SK-N-SH treated with all-trans-retinoic acid at 6 μM for 48 hours (cell line): ENCODE measurements at regions not wholly inside any gene's neighbourhood (a gene's known extent, or its start where the extent isn't known, plus 50 kb on each side); places are given as distances from the start of the nearest gene placed in this dataset.

Experiments
- CREB5 ChIP-seq: fragments of 250-450 bp; sonication (Bioruptor Pico); IDR thresholded peaks from 2 replicates; pipeline ENCODE4 v1.5.1; 2020; ENCODE audit warnings: low read depth, mild to moderate bottlenecking, moderate library complexity
- GLIS3 ChIP-seq: fragments of 250-450 bp; sonication (Bioruptor Pico); IDR thresholded peaks from 2 replicates; pipeline ENCODE4 v1.5.0; 2020; ENCODE audit warnings: mild to moderate bottlenecking, moderate library complexity
- RARB ChIP-seq: fragments of 250-450 bp; sonication (Bioruptor Pico); IDR thresholded peaks from 2 replicates; pipeline ENCODE4 v1.8.0; 2021; ENCODE audit warnings: mild to moderate bottlenecking, moderate library complexity

DNA sequence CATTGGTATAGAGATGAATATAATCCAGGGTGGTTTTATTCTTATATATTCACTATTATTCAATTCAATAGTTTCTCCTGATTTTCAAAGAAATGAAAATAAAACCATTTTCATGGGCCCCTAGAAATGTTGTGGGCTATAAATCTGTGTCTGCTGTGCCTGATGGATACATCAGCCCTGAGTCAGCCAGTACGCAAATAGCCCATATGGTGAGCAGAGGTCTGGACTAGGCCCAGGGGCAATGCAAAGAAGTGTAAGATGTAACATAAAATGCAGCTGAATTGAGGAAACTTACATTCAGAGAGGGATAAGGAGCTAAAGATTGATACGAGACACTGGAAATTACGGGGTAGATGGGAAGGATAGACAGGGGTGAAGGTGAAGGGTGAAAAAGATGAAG, 122.5 kb downstream of the MAIP1 start:
- no peak for TF ChIP-seq RARB (CRISPR knock-in tag)
- TF ChIP-seq GLIS3 (CRISPR knock-in tag), result no peak
- TF ChIP-seq CREB5 (CRISPR knock-in tag), result no peak
